Heart right ventricle (tissue), 16 donors: ENCODE measurements at regions not wholly inside any gene's neighbourhood (a gene's known extent, or its start where the extent isn't known, plus 50 kb on each side); places are given as distances from the start of the nearest gene placed in this dataset.

Source experiments
- ATAC-seq, 8 donors: fragments of 200-7000 bp; cut with Tn5 transposase; one replicate each; pipeline ENCODE4 v1.9.1; 2020; ENCODE audit warnings: mild to moderate bottlenecking in 8 of 8, moderate library complexity in 8 of 8, moderate number of reproducible peaks in 1 of 8
- DNase-seq, 2 donors: peaks; one replicate each; pipeline ENCODE4 v3.0.0-alpha.2; 2020
- H3K27ac ChIP-seq, 10 donors: fragments of 200-600 bp; sonication (generic) in 2 of 10; one replicate each; pipeline versions ENCODE4 v1.5.0 to v1.8.0; 2020 to 2022; ENCODE audit warnings: mild to moderate bottlenecking in 3 of 10
- H3K27me3 ChIP-seq, 7 donors: fragments of 200-600 bp; one replicate each; pipeline ENCODE4 v1.8.0; 2021 to 2022; ENCODE audit warnings: mild to moderate bottlenecking in 2 of 7
- H3K36me3 ChIP-seq, 9 donors: fragments of 200-600 bp; sonication (generic) in 1 of 9; one replicate each; pipeline versions ENCODE4 v1.5.0 to v1.8.0; 2020 to 2022; ENCODE audit warnings: mild to moderate bottlenecking in 2 of 9
- H3K4me1 ChIP-seq, 9 donors: fragments of 200-600 bp; sonication (generic) in 1 of 9; one replicate each; pipeline versions ENCODE4 v1.5.0 to v1.8.0; 2020 to 2022; ENCODE audit warnings: mild to moderate bottlenecking in 4 of 9
- H3K4me3 ChIP-seq, 10 donors: fragments of 200-600 bp; sonication (generic) in 2 of 10; one replicate each; pipeline versions ENCODE4 v1.5.0 to v1.8.0; 2020 to 2022; ENCODE audit warnings: mild to moderate bottlenecking in 7 of 10, moderate library complexity in 2 of 10
- H3K9me3 ChIP-seq, 11 donors: fragments of 200-600 bp in 10 of 11; sonication (generic) in 2 of 11; one replicate each; pipeline versions ENCODE4 v1.5.0 to v1.8.0; 2013 to 2022; ENCODE audit warnings: mild to moderate bottlenecking in 2 of 11, control low read depth in 1 of 11, moderate library complexity in 1 of 11
- WGBS, 2 donors: extraction: QIAGEN DNeasy Blood & Tissue Kit; methylation state at CpG; one replicate each; pipeline ENCODE4 v1.1.7; 2013; ENCODE audit warnings: inconsistent platforms in 1 of 2; 5-methylcytosine and 5-hydroxymethylcytosine counted together
- intact Hi-C, 10 donors: fragments of 100-400 bp; cut with DNase I; formaldehyde crosslinking; loops; one replicate each; pipeline versions ENCODE4 v1.11.1 to v1.14.2; 2022
- TF ChIP-seq, protein P1 (sequence below), 9 donors: fragments of 200-600 bp; sonication (generic) in 2 of 9; IDR thresholded peaks; one replicate each; pipeline versions ENCODE4 v1.5.0 to v1.8.0; 2021 to 2022; ENCODE audit warnings: antibody characterized with exemption in 9 of 9, mild to moderate bottlenecking in 5 of 9, moderate library complexity in 1 of 9
- donor health status: Arrhythmogenic right ventricular cardiomyopathy.
- donor health status: ischemic (EF 13 %, LVEDD 7.1; RV severe dilation, severe dysfunction).
- donor health status: healthy with polysubstance abuse.
- donor health status: DM: no; HTN: yes; CAD: no.
- donor health status: DM: no; HTN: no; CAD: no.
- donor health status: ischemic (EF 25% LVEDD 6.9; RV normal size, moderate dysfunction).
- donor health status: ischemic (EF 25% LVEDD 5.7; RV mildly dilated, moderate dysfunction).
- donor health status: healthy.
- donor health status: DM: yes; HTN: yes; CAD: no.
- donor health status: Ischemic cardiomyopathy.
- donor health status: ischemic (EF 35%, LVEDD 5.7; RV mildly dilated, moderate dysfunction).
- donor health status: nonischemic (EF 11% LVEDD 7.7; RV severe dilation, severe dysfunction).
- donor health status: DM: yes; HTN: yes; CAD: no.
- donor health status: PGD.
- donor health status: ischemic (EF 29% LVEDD 5.4; RV normal size, mild dysfunction).
- donor health status: nonischemic (EF 23%, LVEDD 6.1; RV moderate dilation, normal function).

- ATAC-seq (no peak), DNase-seq (no peak)
- WGBS, 2 donors, result 100% methylated on average over 1 of the region's 1 CpG
- TF ChIP-seq, protein P1, sequence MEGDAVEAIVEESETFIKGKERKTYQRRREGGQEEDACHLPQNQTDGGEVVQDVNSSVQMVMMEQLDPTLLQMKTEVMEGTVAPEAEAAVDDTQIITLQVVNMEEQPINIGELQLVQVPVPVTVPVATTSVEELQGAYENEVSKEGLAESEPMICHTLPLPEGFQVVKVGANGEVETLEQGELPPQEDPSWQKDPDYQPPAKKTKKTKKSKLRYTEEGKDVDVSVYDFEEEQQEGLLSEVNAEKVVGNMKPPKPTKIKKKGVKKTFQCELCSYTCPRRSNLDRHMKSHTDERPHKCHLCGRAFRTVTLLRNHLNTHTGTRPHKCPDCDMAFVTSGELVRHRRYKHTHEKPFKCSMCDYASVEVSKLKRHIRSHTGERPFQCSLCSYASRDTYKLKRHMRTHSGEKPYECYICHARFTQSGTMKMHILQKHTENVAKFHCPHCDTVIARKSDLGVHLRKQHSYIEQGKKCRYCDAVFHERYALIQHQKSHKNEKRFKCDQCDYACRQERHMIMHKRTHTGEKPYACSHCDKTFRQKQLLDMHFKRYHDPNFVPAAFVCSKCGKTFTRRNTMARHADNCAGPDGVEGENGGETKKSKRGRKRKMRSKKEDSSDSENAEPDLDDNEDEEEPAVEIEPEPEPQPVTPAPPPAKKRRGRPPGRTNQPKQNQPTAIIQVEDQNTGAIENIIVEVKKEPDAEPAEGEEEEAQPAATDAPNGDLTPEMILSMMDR (IDR thresholded peaks at IDR 0.05), result no peak
- Histone ChIP-seq H3K36me3 (no peaks in the 10 kb centered on the region), H3K4me3 (no peak overlapping the region), H3K9me3 (peaks cover 0 to 27% (median 0%) of the 10 kb centered on the region in 11 donors), H3K4me1 (peaks cover 0 to 7% (median 0%) of the 10 kb centered on the region in 9 donors), H3K27ac (no peak overlapping the region), H3K27me3 (no peaks in the 10 kb centered on the region)
- intact Hi-C loops, result no loop called here
These were observed 128.9 kb downstream of the KLF13 start for GRCh38 chr15:31455499-31455898.

GRCh38 chr15:31456354-31457060 lies 129.9 kb downstream of the KLF13 start:
- TF ChIP-seq, protein P1 (IDR thresholded peaks at IDR 0.05), result no peak
- 88 to 90% methylated on average over 8 of the region's 8 CpGs for WGBS, 2 donors
- ATAC-seq (no peak), DNase-seq (no peak)
- Histone ChIP-seq H3K36me3 (no peaks in the 10 kb centered on the region), H3K27me3 (no peaks in the 10 kb centered on the region), H3K4me1 (peaks cover 0 to 7% (median 0%) of the 10 kb centered on the region in 9 donors), H3K9me3 (peaks cover 0 to 18% (median 0%) of the 10 kb centered on the region in 11 donors), H3K4me3 (no peak overlapping the region), H3K27ac (peak overlapping the region in 1 of 10 donors; percentile 32)
- intact Hi-C loops, result no loop called here

GRCh38 chr15:31457161-31457560 lies 130.5 kb downstream of the KLF13 start:
- Histone ChIP-seq H3K4me1 (peaks cover 0 to 7% (median 0%) of the 10 kb centered on the region in 9 donors), H3K9me3 (peaks cover 0 to 12% (median 0%) of the 10 kb centered on the region in 11 donors), H3K27me3 (no peaks in the 10 kb centered on the region), H3K27ac (peak overlapping the region in 3 of 10 donors; percentile 2 to 36 (median 32)), H3K4me3 (no peak overlapping the region), H3K36me3 (no peaks in the 10 kb centered on the region)
- DNase-seq, result no peak
- WGBS, 2 donors, result 74 to 75% methylated on average over 5 of the region's 5 CpGs
- ATAC-seq, result peak in 2 of 8 donors; percentile 39 to 49
- intact Hi-C loops, result no loop called here
- TF ChIP-seq, protein P1 (IDR thresholded peaks at IDR 0.05), result no peak

DNA sequence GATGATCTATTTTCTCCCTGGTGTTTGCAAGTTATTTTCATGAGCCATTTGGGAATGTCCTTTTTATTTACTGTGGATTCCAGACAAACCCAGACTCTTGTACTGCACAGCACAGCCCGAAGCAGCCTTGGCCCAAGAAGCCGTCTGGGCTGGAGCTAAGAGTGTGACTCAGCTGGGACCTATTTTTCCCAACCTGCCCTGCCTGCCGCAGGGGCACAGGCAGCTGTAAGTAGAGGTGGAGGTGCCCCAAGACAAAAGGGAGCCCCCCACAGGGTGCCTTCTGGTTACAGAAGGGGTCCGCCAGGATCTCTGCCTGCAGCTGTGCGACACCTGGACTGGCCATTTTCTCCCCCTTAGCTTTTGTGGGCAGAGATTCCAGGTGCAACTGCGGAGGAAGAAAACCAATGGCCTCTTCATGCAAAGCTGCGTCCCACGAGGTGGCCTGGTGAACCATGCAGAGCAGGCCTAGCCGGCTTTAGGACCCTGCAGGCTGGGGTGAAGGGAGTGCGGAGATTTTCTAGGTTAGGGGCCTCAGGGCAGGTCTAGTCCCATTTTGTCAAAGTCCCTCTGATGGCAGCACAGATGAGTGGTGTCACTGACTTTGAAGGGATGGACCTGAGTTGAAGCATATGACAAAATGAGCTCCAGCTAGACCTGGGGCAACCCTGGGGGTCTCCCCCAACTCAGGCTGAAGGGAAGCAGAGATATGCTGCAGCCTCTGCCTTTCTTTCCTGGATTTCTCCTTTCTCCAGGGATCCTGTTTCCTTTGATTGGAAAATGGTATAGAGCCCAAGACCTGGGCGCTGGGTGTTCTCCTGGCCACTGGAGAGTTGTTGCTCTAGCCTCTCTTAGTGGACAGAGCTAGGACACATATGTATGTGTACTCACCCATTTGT lies 131.2 kb downstream of the KLF13 start:
- Histone ChIP-seq H3K27me3 (no peaks in the 10 kb centered on the region), H3K36me3 (no peaks in the 10 kb centered on the region), H3K4me3 (no peak overlapping the region), H3K27ac (peak overlapping the region in 2 of 10 donors; percentile 32 to 36), H3K4me1 (peaks cover 0 to 4% (median 0%) of the 10 kb centered on the region in 9 donors), H3K9me3 (peaks cover 0 to 12% (median 0%) of the 10 kb centered on the region in 11 donors)
- ATAC-seq (peak in 7 of 8 donors; percentile 25 to 75 (median 56)), DNase-seq (no peak)
- WGBS, 2 donors, result 72 to 82% methylated on average over 11 of the region's 11 CpGs
- intact Hi-C loops, result no loop called here
- TF ChIP-seq, protein P1 (IDR thresholded peaks at IDR 0.05), result no peak
